CD4-positive, alpha-beta T cell treated with Interleukin-15 for 4 hours (primary cell): ENCODE measurements at regions not wholly inside any gene's neighbourhood (a gene's known extent, or its start where the extent isn't known, plus 50 kb on each side); places are given as distances from the start of the nearest gene placed in this dataset.

Experiments used
- DNase-seq: peaks from one replicate; pipeline ENCODE4 v3.0.0-alpha.2; 2020; ENCODE audit warnings: low spot score

DNA sequence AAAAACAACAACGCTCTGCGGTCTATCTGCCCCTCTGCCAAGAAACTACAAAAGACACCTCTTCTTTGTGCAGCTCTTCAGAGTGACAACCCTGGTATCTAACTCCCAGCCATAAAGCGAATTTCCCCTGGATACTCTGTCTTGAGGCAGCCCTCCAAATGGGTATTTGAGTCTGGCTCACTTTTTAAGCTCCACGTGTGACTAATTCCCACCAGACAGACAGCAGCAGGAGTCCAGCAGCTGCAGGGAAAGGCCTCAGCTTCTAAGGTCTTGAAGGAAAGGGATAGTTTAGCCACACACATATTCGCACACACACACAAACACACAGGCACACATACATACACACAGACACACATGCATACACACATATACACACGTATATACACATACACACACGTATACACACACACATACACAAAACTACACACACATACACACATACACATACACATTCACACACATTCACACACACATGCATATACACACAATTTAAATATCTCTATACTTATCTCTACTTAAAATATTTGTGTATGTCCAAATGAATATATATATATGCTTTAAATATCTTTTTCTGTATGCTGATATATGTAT lies 188.8 kb downstream of the TSHZ3 start:
- DNase-seq, result no peak

DNA sequence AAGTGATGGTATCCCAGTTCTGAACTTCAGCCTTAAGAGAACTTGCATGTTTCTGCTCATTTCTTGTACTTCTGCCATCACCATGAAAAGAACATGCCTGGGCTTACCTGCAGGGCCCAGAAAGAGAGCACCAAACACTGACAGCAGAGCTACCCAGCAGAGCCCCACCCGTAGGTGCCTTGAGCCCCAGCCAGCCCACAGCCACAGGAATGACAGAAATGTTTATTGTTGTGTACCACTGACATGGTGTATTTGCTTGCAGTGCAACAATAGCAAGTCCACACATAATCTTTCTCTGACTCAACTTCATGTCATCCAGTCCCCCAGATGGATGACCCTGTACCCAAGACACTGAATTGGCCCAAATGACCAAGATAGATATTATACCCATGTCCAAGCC lies 195.2 kb downstream of the TSHZ3 start:
- no peak for DNase-seq

GRCh38 chr19:31152906-31153305 lies 196.3 kb downstream of the TSHZ3 start:
- DNase-seq, result no peak

- no peak for DNase-seq
Observed at GRCh38 chr19:31149441-31149941, 199.7 kb downstream of the TSHZ3 start.

DNA sequence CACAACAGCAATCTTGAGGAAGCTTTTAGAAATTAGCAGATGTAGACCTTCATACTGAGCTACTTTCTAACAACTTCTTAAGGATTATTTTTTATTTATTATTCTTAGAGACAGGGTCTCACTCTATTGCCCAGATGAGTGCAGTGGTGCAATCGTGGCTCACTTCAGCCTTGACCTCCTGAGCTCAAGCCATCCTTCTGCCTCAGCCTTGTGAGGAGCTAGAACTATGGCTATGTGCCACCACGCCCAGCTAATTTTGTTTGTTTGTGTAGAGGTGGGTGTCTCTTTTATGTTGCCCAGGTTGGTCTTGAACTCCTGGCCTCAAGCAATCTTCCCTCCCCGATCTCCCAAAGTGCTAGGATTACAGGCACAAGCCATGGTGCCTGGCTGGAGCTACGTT lies 200.6 kb downstream of the TSHZ3 start:
- no peak for DNase-seq

- no peak for DNase-seq
Observed at GRCh38 chr19:31147234-31147633, 202.0 kb downstream of the TSHZ3 start.

- no peak for DNase-seq
Observed at GRCh38 chr19:31146546-31147183, 202.6 kb downstream of the TSHZ3 start.

- DNase-seq, result no peak
Observed at GRCh38 chr19:31146015-31146414, 203.2 kb downstream of the TSHZ3 start.

GRCh38 chr19:31145007-31145406 lies 204.2 kb downstream of the TSHZ3 start:
- no peak for DNase-seq

DNA sequence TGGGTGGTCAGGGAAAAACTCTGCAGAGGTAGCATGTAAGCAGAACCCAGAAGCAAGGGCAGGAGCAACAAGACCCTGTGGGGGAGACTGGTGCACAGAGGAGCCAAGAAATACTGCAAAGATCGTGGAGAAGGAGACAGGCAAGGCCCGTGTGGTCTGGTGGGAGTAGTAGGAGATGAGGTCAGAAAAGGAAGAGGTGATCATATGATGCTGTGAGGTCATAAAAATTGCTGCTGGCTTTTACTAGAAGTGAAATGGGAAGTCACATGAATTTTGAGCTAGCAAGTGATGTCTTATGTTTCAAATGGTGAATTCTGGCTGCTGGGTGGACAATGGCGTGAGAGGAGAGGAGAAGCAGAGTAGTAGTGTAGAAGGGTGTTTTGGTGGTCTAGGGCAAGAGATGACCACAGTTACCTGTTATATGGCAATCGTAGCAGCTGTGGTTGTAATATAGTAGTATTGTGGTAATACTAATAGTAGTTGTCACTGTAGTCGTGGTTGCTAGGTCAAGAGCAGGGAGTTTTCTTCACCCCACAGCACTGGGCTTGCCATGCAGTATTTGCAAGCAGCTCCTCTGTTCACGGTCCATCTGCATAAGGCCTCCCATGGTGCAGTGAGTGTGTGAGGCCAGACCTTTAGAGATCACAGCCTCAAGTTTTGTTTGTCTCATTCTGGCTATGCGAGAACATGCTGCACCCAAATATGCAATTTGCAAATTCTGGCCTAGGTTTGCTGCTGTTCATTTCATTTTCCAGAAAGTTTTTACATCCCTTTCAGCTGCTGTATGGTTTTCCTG lies 205.0 kb downstream of the TSHZ3 start:
- no peak for DNase-seq

- DNase-seq, result no peak
Observed at GRCh38 chr19:31141301-31141700, 207.9 kb downstream of the TSHZ3 start.

DNA sequence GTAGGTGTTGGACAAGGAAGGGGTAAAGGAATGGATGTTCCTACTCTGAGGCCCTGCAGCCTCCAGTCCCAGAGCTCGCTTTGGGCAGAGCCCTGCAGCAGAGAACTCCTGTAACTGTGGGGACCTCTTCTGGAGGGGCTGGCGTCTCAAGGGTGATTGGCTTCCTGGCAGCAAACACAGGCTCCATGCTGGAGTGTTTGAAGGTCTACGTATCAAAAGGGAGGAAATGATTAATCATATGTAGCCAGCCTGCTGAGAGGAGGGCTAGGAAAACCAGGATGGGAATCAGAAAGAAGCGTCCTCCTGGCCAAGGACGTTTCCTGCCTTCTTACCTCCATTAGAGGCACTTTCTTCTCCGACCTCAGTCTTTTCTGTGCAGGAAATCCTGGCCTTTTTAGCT lies 208.5 kb downstream of the TSHZ3 start:
- DNase-seq, result no peak

DNA sequence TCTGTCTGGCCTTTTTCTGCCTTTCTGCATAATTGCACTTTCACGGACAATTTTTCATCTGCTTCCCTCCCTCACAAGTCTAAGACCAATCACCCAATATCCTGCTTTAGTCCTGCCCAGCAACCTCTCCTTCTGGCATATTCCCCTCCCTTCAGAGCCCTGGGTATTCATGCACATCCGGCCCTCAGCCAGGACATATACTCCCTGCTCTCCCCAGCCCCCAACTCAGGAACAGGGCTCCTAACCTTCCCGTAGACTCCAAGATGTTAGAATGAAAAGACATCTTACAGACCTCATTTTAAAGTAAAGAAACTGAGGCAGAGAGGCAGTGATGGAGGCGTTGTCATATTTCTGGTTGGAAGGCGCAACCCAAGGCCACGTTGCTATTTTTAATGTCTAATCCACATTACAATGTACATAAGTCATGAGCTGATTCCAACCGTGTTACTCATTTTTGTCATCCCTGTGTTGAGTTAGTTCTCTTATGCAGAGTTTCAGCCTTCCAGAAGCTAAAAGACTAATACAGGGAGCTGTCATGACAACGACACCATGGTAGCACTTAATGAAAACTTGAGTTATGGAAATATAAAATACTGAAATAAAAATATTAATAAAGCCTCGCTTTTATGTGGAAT lies 209.2 kb downstream of the TSHZ3 start:
- DNase-seq, result no peak

GRCh38 chr19:31138077-31138476 lies 211.2 kb downstream of the TSHZ3 start:
- DNase-seq, result no peak

GRCh38 chr19:31135841-31136240 lies 213.4 kb downstream of the TSHZ3 start:
- no peak for DNase-seq

- DNase-seq, result no peak
Observed at GRCh38 chr19:31132753-31133110, 216.5 kb downstream of the TSHZ3 start.

DNA sequence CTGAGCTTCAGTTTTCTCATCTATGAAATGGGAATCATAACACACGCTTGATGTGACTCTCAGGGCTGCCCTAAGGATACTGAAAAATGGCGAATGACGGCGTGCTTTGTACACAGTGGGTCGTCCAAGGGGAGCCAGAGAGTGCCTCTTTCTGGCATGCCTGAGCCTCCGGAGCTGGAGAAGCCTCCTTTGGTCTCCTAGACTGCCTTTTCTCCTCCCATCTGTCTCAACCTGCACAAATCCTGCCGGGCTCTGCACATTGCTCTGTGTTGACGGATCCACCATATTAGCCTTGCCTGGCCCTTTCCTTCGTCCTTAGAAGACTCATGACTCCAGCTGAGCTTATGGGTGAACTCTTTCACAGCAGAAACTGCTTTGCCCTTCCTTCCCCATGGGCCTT lies 220.9 kb downstream of the TSHZ3 start:
- DNase-seq, result no peak

GRCh38 chr19:31127134-31127967 lies 221.9 kb downstream of the TSHZ3 start:
- DNase-seq, result no peak

GRCh38 chr19:31126236-31126635 lies 223.0 kb downstream of the TSHZ3 start:
- DNase-seq, result no peak

DNA sequence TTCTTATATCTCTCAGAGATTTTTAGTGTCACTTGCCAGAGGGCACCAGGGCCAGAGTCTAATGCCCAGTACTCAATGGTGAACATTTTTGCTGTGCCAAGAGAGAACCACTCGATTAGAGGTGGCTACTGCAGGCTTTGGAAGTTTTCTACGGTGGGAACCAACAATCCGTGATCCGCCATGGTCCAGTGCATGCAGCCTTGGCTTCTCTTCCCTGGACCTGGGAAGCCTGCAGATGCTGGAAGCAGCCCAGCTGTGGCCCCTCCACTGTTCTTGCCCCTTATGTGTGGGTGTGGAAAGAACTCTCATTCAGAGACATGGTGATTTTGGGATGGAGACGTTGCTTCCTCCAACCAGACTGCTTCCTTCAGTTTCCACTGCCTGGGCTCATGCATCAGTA lies 224.2 kb downstream of the TSHZ3 start:
- no peak for DNase-seq

- no peak for DNase-seq
Observed at GRCh38 chr19:31121501-31121900, 227.7 kb downstream of the TSHZ3 start.

DNA sequence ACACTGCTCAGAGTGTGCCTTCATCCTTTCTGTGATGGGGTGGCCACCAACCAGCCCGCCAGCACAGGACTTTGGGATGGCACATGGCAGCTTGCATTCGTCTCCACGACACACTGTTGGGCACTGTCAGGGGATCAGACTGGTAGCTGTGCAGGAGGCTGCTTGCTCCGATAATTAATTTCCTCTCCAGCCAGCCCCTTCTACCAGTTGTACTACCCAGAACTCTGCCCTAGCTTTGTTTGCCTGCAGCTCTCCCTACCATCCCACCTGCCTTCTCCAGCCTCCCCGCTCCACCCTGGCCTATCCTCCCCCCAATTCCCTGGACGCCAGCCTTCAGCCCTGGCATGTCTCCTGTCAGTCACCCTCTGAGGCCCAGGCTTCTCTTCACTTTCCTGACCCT lies 228.3 kb downstream of the TSHZ3 start:
- no peak for DNase-seq
